Psoas muscle (tissue), 7 donors: ENCODE measurements at regions not wholly inside any gene's neighbourhood (a gene's known extent, or its start where the extent isn't known, plus 50 kb on each side); places are given as distances from the start of the nearest gene placed in this dataset.

Experiments used
- ATAC-seq, 4 donors: fragments of 200-7000 bp; cut with Tn5 transposase; one replicate each; pipeline ENCODE4 v1.9.1; 2020; ENCODE audit warnings: moderate library complexity in 3 of 4, mild to moderate bottlenecking in 2 of 4
- DNase-seq, 2 donors: peaks; one replicate each; pipeline ENCODE4 v3.0.0-alpha.2; 2020
- H3K27ac ChIP-seq: fragments of 200-600 bp; one replicate; pipeline ENCODE4 v1.8.0; 2022
- H3K27me3 ChIP-seq, 3 donors: fragments of 200-600 bp in 1 of 3; one replicate each; pipeline versions ENCODE4 v1.6.1 to v1.8.0; 2013 to 2022; ENCODE audit warnings: low read length in 2 of 3, mild to moderate bottlenecking in 2 of 3, moderate library complexity in 1 of 3; ENCODE audit not compliant: insufficient read depth in 3 of 3
- H3K36me3 ChIP-seq, 2 donors: fragments of 200-600 bp in 1 of 2; one replicate each; pipeline versions ENCODE4 v1.6.1 to v1.8.0; 2013 to 2022; ENCODE audit warnings: low read depth in 1 of 2, mild to moderate bottlenecking in 1 of 2, moderate library complexity in 1 of 2; ENCODE audit not compliant: insufficient read depth in 1 of 2
- H3K4me1 ChIP-seq: fragments of 200-600 bp; one replicate; pipeline ENCODE4 v1.8.0; 2022
- H3K4me3 ChIP-seq: fragments of 200-600 bp; one replicate; pipeline ENCODE4 v1.8.0; 2022; ENCODE audit warnings: mild to moderate bottlenecking
- H3K9me3 ChIP-seq: fragments of 200-600 bp; one replicate; pipeline ENCODE4 v1.8.0; 2022
- WGBS, 3 donors: extraction: QIAGEN DNeasy Blood & Tissue Kit; methylation state at CpG; one replicate each; pipeline versions ENCODE4 v1.1.6 to v1.1.7; 2013; 5-methylcytosine and 5-hydroxymethylcytosine counted together
- intact Hi-C, 2 donors: fragments of 100-400 bp; cut with DNase I; formaldehyde crosslinking; loops; one replicate each; pipeline versions ENCODE4 v1.11.0 to v1.14.2; 2022
- TF ChIP-seq, protein P1 (sequence below): fragments of 200-600 bp; IDR thresholded peaks from one replicate; pipeline ENCODE4 v1.8.0; 2022; ENCODE audit warnings: antibody characterized with exemption
- donor health status: healthy with polysubstance abuse.
- donor health status: DM: no; HTN: no; CAD: no; lungs with moderate emphysema.
- donor health status: Bipolar disorder and iron deficiency.
- donor health status: healthy.
- donor health status: DM: yes; HTN: yes; CAD: no.
- donor health status: DM: no; HTN: no; CAD: no.
- donor health status: DM: yes; HTN: yes; CAD: no.

DNA sequence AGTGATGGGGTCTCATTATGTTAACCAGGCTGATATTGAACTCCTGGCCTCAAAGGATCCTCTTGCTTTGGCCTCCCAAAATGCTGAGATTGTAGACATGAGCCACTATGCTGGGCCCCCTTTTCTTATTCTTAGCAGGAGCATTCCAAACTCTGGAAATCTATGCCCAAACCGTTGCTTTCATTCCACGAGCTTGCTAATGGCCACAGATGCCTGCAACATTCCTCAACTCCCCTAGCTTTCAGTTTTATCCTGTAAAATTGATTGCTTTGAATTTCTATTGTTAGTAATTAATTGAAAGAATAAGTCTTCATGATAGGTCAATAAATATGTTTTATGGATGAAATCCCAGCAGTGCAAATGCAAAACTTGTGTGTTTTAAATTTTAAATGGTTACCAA, 564.8 kb upstream of the WWC1 start:
- intact Hi-C loops = loop anchor here in 1 of 2 donors (10.0 kb wide), 1 partner anchor 488 kb away; no protein-coding TSS in a partner anchor
- H3K9me3 ChIP-seq = no peaks in the 10 kb centered on the region
- TF ChIP-seq, protein P1, sequence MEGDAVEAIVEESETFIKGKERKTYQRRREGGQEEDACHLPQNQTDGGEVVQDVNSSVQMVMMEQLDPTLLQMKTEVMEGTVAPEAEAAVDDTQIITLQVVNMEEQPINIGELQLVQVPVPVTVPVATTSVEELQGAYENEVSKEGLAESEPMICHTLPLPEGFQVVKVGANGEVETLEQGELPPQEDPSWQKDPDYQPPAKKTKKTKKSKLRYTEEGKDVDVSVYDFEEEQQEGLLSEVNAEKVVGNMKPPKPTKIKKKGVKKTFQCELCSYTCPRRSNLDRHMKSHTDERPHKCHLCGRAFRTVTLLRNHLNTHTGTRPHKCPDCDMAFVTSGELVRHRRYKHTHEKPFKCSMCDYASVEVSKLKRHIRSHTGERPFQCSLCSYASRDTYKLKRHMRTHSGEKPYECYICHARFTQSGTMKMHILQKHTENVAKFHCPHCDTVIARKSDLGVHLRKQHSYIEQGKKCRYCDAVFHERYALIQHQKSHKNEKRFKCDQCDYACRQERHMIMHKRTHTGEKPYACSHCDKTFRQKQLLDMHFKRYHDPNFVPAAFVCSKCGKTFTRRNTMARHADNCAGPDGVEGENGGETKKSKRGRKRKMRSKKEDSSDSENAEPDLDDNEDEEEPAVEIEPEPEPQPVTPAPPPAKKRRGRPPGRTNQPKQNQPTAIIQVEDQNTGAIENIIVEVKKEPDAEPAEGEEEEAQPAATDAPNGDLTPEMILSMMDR = no peak
- no peaks in the 10 kb centered on the region for H3K36me3 ChIP-seq
- ATAC-seq (no peak), DNase-seq (no peak)
- no peaks in the 10 kb centered on the region for H3K27me3 ChIP-seq
- H3K27ac ChIP-seq = no peak overlapping the region
- 25 to 42% (median 38%) methylated on average over 2 of the region's 2 CpGs for WGBS, 3 donors
- H3K4me1 ChIP-seq = no peaks in the 10 kb centered on the region
- no peak overlapping the region for H3K4me3 ChIP-seq

DNA sequence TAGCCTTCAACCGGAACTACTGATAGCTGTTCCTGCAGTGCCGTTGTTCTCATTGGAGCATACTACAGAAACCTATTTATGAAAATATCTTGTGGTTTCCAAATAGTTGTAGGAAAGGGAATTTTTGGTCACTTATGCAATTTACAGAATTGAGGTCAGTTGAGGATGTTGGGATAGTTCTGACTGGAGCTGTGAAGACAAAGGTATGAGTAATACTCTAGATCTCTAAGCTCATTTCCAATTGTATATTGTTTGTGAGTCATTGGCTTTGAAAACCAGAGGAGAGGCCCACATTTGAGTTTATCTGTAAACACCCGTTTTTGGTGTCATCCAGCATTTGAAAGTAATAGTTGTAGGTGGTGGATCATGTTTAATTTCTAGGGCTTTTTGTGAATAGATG, 561.3 kb upstream of the WWC1 start:
- no peak overlapping the region for H3K4me3 ChIP-seq
- no peak overlapping the region for H3K27ac ChIP-seq
- ATAC-seq = no peak
- no peaks in the 10 kb centered on the region for H3K9me3 ChIP-seq
- no peak for DNase-seq
- intact Hi-C loops = no loop called here
- WGBS, 3 donors = 77 to 83% (median 82%) methylated on average over 3 of the region's 3 CpGs
- H3K27me3 ChIP-seq = no peaks in the 10 kb centered on the region
- H3K4me1 ChIP-seq = no peaks in the 10 kb centered on the region
- no peaks in the 10 kb centered on the region for H3K36me3 ChIP-seq
- TF ChIP-seq, protein P1 = no peak

DNA sequence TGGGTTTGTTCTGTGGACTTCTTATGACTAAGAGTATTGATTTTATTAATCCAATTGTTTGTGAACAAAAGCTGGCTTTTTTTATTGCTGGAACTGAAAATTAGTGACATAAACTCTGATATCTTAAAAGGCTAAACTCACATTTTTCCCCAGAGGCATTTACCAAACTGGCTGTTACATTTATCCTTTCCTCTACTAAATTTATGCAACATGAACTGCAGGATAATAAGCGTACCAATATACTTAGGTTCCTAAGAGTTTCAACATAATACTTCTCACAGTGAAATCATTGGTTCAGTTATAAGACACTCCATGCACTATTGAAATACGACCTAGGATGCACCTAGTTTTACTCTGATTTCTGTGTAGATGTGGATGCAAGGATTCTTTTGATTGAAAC, 560.8 kb upstream of the WWC1 start:
- DNase-seq (no peak), ATAC-seq (no peak)
- 47 to 62% (median 62%) methylated on average over 2 of the region's 2 CpGs for WGBS, 3 donors
- H3K4me3 ChIP-seq = no peak overlapping the region
- H3K36me3 ChIP-seq = no peaks in the 10 kb centered on the region
- no peak overlapping the region for H3K27ac ChIP-seq
- intact Hi-C loops = no loop called here
- H3K4me1 ChIP-seq = no peaks in the 10 kb centered on the region
- H3K9me3 ChIP-seq = no peaks in the 10 kb centered on the region
- TF ChIP-seq, protein P1 = no peak
- no peaks in the 10 kb centered on the region for H3K27me3 ChIP-seq

DNA sequence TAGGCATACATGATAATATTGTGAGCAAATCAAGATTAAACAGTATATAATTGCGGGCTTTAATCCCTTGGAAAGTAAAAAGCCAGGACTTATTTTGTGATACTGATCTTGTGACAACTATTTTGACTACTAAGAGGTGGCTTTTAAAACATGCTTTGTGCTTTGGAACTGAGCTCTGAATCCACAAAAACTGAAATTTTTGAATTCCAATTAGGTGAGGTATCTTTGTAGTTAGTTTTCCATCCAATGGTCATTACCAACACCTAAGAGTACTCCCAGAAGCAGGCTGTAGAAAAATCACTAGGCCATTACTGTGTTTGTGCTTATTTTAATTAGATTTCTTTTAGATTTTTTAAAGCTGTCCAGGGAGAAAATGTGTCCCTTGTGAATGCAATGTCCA, 559.5 kb upstream of the WWC1 start:
- WGBS, 3 donors = 95 to 99% (median 97%) methylated on average over 1 of the region's 1 CpG
- H3K27me3 ChIP-seq = no peaks in the 10 kb centered on the region
- H3K9me3 ChIP-seq = no peaks in the 10 kb centered on the region
- ATAC-seq = no peak
- no peak overlapping the region for H3K4me3 ChIP-seq
- H3K36me3 ChIP-seq = no peaks in the 10 kb centered on the region
- TF ChIP-seq, protein P1 = no peak
- no peak for DNase-seq
- H3K4me1 ChIP-seq = no peaks in the 10 kb centered on the region
- intact Hi-C loops = no loop called here
- H3K27ac ChIP-seq = no peak overlapping the region

DNA sequence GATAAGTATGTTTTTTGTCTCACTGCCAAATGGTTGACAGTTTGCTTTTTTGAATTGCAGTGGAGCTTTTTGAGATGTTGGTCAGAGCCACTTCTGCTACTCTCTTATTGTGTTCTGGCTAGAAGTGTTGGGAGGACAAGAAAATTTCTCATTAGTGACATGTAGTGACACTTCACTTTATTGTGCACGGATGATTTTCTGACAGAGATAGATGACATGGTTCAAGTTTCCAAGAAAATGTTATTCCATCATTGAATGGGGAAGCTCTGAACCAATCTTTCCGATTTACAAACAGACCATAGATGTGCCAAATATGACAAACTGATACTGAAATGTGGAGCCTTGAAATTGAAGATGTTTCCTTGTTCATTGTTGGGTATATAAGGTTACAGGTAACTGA, 558.9 kb upstream of the WWC1 start:
- no peak for ATAC-seq
- intact Hi-C loops = no loop called here
- 59 to 73% (median 70%) methylated on average over 2 of the region's 2 CpGs for WGBS, 3 donors
- Histone ChIP-seq H3K4me3 (no peak overlapping the region), H3K4me1 (no peaks in the 10 kb centered on the region), H3K36me3 (no peaks in the 10 kb centered on the region), H3K9me3 (no peaks in the 10 kb centered on the region), H3K27ac (no peak overlapping the region), H3K27me3 (no peaks in the 10 kb centered on the region)
- DNase-seq = no peak
- TF ChIP-seq, protein P1 = no peak
